DOHH2 (cell line): ENCODE measurements at regions not wholly inside any gene's neighbourhood (a gene's known extent, or its start where the extent isn't known, plus 50 kb on each side); places are given as distances from the start of the nearest gene placed in this dataset.

Experiments
- EZH2phosphoT487 ChIP-seq: fragments of 200-600 bp; sonication (generic); IDR thresholded peaks from 2 replicates; pipeline ENCODE4 v1.6.1; 2017; ENCODE audit warnings: borderline replicate concordance, mild to moderate bottlenecking, antibody characterized with exemption, low read length, moderate library complexity, mixed read lengths
- TF ChIP-seq, protein P1 (sequence below): fragments of 200-600 bp; sonication (generic); IDR thresholded peaks from one replicate; pipeline ENCODE4 v1.5.1; 2014; ENCODE audit warnings: antibody characterized with exemption, mild to moderate bottlenecking, low read depth, low read length; ENCODE audit not compliant: poor library complexity, severe bottlenecking

GRCh38 chrX:1717373-1717772 lies 102.5 kb downstream of the ASMT start:
- TF ChIP-seq, protein P1, sequence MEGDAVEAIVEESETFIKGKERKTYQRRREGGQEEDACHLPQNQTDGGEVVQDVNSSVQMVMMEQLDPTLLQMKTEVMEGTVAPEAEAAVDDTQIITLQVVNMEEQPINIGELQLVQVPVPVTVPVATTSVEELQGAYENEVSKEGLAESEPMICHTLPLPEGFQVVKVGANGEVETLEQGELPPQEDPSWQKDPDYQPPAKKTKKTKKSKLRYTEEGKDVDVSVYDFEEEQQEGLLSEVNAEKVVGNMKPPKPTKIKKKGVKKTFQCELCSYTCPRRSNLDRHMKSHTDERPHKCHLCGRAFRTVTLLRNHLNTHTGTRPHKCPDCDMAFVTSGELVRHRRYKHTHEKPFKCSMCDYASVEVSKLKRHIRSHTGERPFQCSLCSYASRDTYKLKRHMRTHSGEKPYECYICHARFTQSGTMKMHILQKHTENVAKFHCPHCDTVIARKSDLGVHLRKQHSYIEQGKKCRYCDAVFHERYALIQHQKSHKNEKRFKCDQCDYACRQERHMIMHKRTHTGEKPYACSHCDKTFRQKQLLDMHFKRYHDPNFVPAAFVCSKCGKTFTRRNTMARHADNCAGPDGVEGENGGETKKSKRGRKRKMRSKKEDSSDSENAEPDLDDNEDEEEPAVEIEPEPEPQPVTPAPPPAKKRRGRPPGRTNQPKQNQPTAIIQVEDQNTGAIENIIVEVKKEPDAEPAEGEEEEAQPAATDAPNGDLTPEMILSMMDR = no peak
- no peak for TF ChIP-seq EZH2phosphoT487
